ENCODE measurements at regions not wholly inside any gene's neighbourhood (a gene's known extent, or its start where the extent isn't known, plus 50 kb on each side); places are given as distances from the start of the nearest gene placed in this dataset.

- Histone ChIP-seq H4K20me1 (ENCODE audit: control insufficient read depth, insufficient read depth, low read depth, low read length) (no peaks in the 10 kb centered on the region), H3K4me3 (ENCODE audit: low read length) (no peak overlapping the region), H3K27ac (ENCODE audit: low read depth, low read length) (no peak overlapping the region), H3K36me3 (ENCODE audit: control insufficient read depth, low read length) (no peaks in the 10 kb centered on the region), H3K79me2 (ENCODE audit: control insufficient read depth, low read length) (no peaks in the 10 kb centered on the region), H3F3A (ENCODE audit: control insufficient read depth, insufficient read depth) (no peaks in the 10 kb centered on the region), H3K9me2 (replicated peaks; ENCODE audit: control insufficient read depth, low read length) (no peaks in the 10 kb centered on the region), H3K27me3 (ENCODE audit: control insufficient read depth, low read length) (no peaks in the 10 kb centered on the region), H3K4me1 (ENCODE audit: control insufficient read depth, low read length) (no peaks in the 10 kb centered on the region), H3K9me3 (ENCODE audit: control insufficient read depth, insufficient read depth, low read length) (no peaks in the 10 kb centered on the region), H3K4me2 (ENCODE audit: low read length) (no peak overlapping the region)
- TF ChIP-seq EZH2phosphoT487 (IDR thresholded peaks at IDR 0.05; ENCODE audit: borderline replicate concordance, low read length): no peak
- TF ChIP-seq CTCF (IDR thresholded peaks at IDR 0.05; ENCODE audit: low read depth, low read length, poor library complexity, severe bottlenecking): no peak
These were observed 924.5 kb upstream of the KCND2 start for GRCh38 chr7:119348491-119348890.

- TF ChIP-seq EZH2phosphoT487 (IDR thresholded peaks at IDR 0.05; ENCODE audit: borderline replicate concordance, low read length): no peak
- no peak for TF ChIP-seq CTCF (IDR thresholded peaks at IDR 0.05; ENCODE audit: low read depth, low read length, poor library complexity, severe bottlenecking)
These were observed 922.6 kb upstream of the KCND2 start for GRCh38 chr7:119350334-119350733.

DNA sequence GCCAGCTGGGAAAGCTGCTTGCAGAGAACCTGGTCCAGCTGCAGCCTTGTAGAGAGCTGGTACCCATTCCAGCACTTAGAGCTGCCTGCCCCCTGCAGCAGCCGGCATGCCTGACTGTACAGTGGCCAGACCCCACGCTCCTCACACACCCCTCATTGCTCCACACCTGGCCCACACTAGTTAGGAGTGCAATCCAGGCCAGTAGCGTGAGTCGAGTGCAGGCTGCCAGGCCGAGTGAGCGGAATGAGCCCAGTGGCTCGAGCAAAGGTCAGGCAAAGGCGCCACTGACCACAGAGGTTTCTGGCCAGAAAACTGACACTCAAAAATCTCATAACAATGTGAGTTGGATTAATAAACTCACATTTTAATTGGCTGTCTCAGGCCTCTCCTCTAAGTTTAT is 921.7 kb upstream of the KCND2 start:
- H3K4me2 ChIP-seq (ENCODE audit: low read length): no peak overlapping the region
- no peak overlapping the region for H3K27ac ChIP-seq (ENCODE audit: low read depth, low read length)
- TF ChIP-seq CTCF (IDR thresholded peaks at IDR 0.05; ENCODE audit: low read depth, low read length, poor library complexity, severe bottlenecking): no peak
- no peak for TF ChIP-seq EZH2phosphoT487 (IDR thresholded peaks at IDR 0.05; ENCODE audit: borderline replicate concordance, low read length)
- no peaks in the 10 kb centered on the region for H3F3A ChIP-seq (ENCODE audit: control insufficient read depth, insufficient read depth)
- H3K4me3 ChIP-seq (ENCODE audit: low read length): no peak overlapping the region
- H3K36me3 ChIP-seq (ENCODE audit: control insufficient read depth, low read length): no peaks in the 10 kb centered on the region
- H3K9me3 ChIP-seq (ENCODE audit: control insufficient read depth, insufficient read depth, low read length): no peaks in the 10 kb centered on the region
- H3K79me2 ChIP-seq (ENCODE audit: control insufficient read depth, low read length): no peaks in the 10 kb centered on the region
- no peaks in the 10 kb centered on the region for H3K27me3 ChIP-seq (ENCODE audit: control insufficient read depth, low read length)
- no peaks in the 10 kb centered on the region for H3K9me2 ChIP-seq (replicated peaks; ENCODE audit: control insufficient read depth, low read length)
- H4K20me1 ChIP-seq (ENCODE audit: control insufficient read depth, insufficient read depth, low read depth, low read length): no peaks in the 10 kb centered on the region
- no peaks in the 10 kb centered on the region for H3K4me1 ChIP-seq (ENCODE audit: control insufficient read depth, low read length)

More at GRCh38 chr7:119350334-119350733, 922.6 kb upstream of the KCND2 start:
- Histone ChIP-seq H4K20me1 (ENCODE audit: control insufficient read depth, insufficient read depth, low read depth, low read length) (no peaks in the 10 kb centered on the region), H3K4me2 (ENCODE audit: low read length) (no peak overlapping the region), H3K9me3 (ENCODE audit: control insufficient read depth, insufficient read depth, low read length) (no peaks in the 10 kb centered on the region), H3K4me3 (ENCODE audit: low read length) (no peak overlapping the region), H3K36me3 (ENCODE audit: control insufficient read depth, low read length) (no peaks in the 10 kb centered on the region), H3K27ac (ENCODE audit: low read depth, low read length) (no peak overlapping the region), H3K9me2 (replicated peaks; ENCODE audit: control insufficient read depth, low read length) (no peaks in the 10 kb centered on the region), H3K79me2 (ENCODE audit: control insufficient read depth, low read length) (no peaks in the 10 kb centered on the region), H3F3A (ENCODE audit: control insufficient read depth, insufficient read depth) (no peaks in the 10 kb centered on the region), H3K4me1 (ENCODE audit: control insufficient read depth, low read length) (no peaks in the 10 kb centered on the region), H3K27me3 (ENCODE audit: control insufficient read depth, low read length) (no peaks in the 10 kb centered on the region)

GRCh38 chr7:119374436-119374835 is 898.5 kb upstream of the KCND2 start:
- Histone ChIP-seq H3K27me3 (ENCODE audit: control insufficient read depth, low read length) (no peaks in the 10 kb centered on the region), H3K79me2 (ENCODE audit: control insufficient read depth, low read length) (no peaks in the 10 kb centered on the region), H3K4me1 (ENCODE audit: control insufficient read depth, low read length) (no peaks in the 10 kb centered on the region), H3K9me2 (replicated peaks; ENCODE audit: control insufficient read depth, low read length) (no peaks in the 10 kb centered on the region), H3K36me3 (ENCODE audit: control insufficient read depth, low read length) (no peaks in the 10 kb centered on the region), H3K4me2 (ENCODE audit: low read length) (no peak overlapping the region), H4K20me1 (ENCODE audit: control insufficient read depth, insufficient read depth, low read depth, low read length) (no peaks in the 10 kb centered on the region), H3F3A (ENCODE audit: control insufficient read depth, insufficient read depth) (no peaks in the 10 kb centered on the region), H3K4me3 (ENCODE audit: low read length) (no peak overlapping the region), H3K9me3 (ENCODE audit: control insufficient read depth, insufficient read depth, low read length) (no peaks in the 10 kb centered on the region), H3K27ac (ENCODE audit: low read depth, low read length) (no peak overlapping the region)
- no peak for TF ChIP-seq CTCF (IDR thresholded peaks at IDR 0.05; ENCODE audit: low read depth, low read length, poor library complexity, severe bottlenecking)

Data from DOHH2 (cell line).